Endothelial cell of umbilical vein (primary cell): ENCODE measurements at regions not wholly inside any gene's neighbourhood (a gene's known extent, or its start where the extent isn't known, plus 50 kb on each side); places are given as distances from the start of the nearest gene placed in this dataset.

Source experiments
- BruUV-seq: library from RNA; stranded (reverse); fragments of 400-500 nt; replicated peaks from 2 replicates; lab custom pipeline; 2021; lab: Mats Ljungman, UMichigan
- CTCF ChIA-PET: fragments of 300-600, 350-600 bp; sonication (Branson Sonifier 250); formaldehyde crosslinking; loops from one replicate; lab custom pipeline; 2021; ENCODE audit warnings: antibody characterized with exemption, inconsistent platforms; lab: Charles Lee
- POLR2A ChIA-PET: fragments of 300-600, 350-600 bp; sonication (Branson Sonifier 250); formaldehyde crosslinking; loops from one replicate; lab custom pipeline; 2021; ENCODE audit warnings: antibody characterized with exemption, inconsistent platforms; lab: Charles Lee
- DNase-seq: peaks from one replicate; pipeline ENCODE4 v3.0.0-alpha.2; 2011; ENCODE audit warnings: low read depth, low spot score
- FAIRE-seq: peaks from 2 replicates; lab custom pipeline; 2011; peaks lifted over from hg19 to GRCh38; lab: Jason Lieb, UNC
- H2AFZ ChIP-seq: 2 replicates; pipeline ENCODE4 v1.6.0; 2012; ENCODE audit warnings: low read depth, low read length, control low read depth, inconsistent platforms
- H3K27ac ChIP-seq: 2 replicates; pipeline ENCODE4 v1.5.1; 2011; ENCODE audit warnings: low read depth, mild to moderate bottlenecking, control low read depth, low read length, moderate library complexity; ENCODE audit not compliant: insufficient read depth
- H3K27me3 ChIP-seq, 2 experiments: 2 replicates each; pipeline versions ENCODE4 v1.6.0 to v1.6.1; 2011; ENCODE audit warnings: low read length in 2 of 2, mixed read lengths in 1 of 2; ENCODE audit not compliant: control insufficient read depth in 2 of 2, insufficient read depth in 2 of 2
- H3K36me3 ChIP-seq, 2 experiments: 2 replicates in 1 of 2; 3 replicates in 1 of 2; pipeline ENCODE4 v1.5.1; 2011; ENCODE audit warnings: low read length in 2 of 2, mild to moderate bottlenecking in 1 of 2, moderate library complexity in 1 of 2; ENCODE audit not compliant: control insufficient read depth in 2 of 2, insufficient read depth in 2 of 2; ENCODE audit errors: extremely low read depth in 1 of 2
- H3K4me1 ChIP-seq: 3 replicates; pipeline ENCODE4 v1.5.1; 2011; ENCODE audit warnings: mild to moderate bottlenecking, low read length; ENCODE audit not compliant: control insufficient read depth, insufficient read depth; ENCODE audit errors: extremely low read depth
- H3K4me2 ChIP-seq: 2 replicates; pipeline ENCODE4 v1.6.1; 2011; ENCODE audit warnings: low read length, control low read depth, mixed read lengths; ENCODE audit not compliant: insufficient read depth
- H3K4me3 ChIP-seq, 3 experiments: fragments of 200-600 bp in 1 of 3; sonication (generic), shearing (Covaris generic) in 1 of 3; replicated peaks in 1 of 3; 2 replicates each; pipeline ENCODE4 v1.5.1; 2011 to 2016; ENCODE audit warnings: control low read depth in 3 of 3, low read length in 3 of 3, mild to moderate bottlenecking in 2 of 3, inconsistent platforms in 1 of 3, low read depth in 1 of 3, moderate library complexity in 1 of 3; ENCODE audit not compliant: insufficient read depth in 1 of 3
- H3K79me2 ChIP-seq: 2 replicates; pipeline ENCODE4 v1.6.0; 2012; ENCODE audit warnings: low read length, inconsistent platforms; ENCODE audit not compliant: control insufficient read depth, insufficient read depth
- H3K9ac ChIP-seq: replicated peaks from 2 replicates; pipeline ENCODE3; 2011; ENCODE audit warnings: low read length, control low read depth; ENCODE audit not compliant: insufficient read depth; ENCODE audit errors: extremely low read depth
- H3K9me1 ChIP-seq: replicated peaks from 3 replicates; pipeline ENCODE4 v1.6.0; 2011; ENCODE audit warnings: mild to moderate bottlenecking, low read length; ENCODE audit not compliant: control insufficient read depth, insufficient read depth; ENCODE audit errors: extremely low read depth
- H3K9me3 ChIP-seq: replicated peaks from 2 replicates; pipeline ENCODE4 v1.5.1; 2012; ENCODE audit warnings: low read length, inconsistent platforms; ENCODE audit not compliant: control insufficient read depth, insufficient read depth
- H4K20me1 ChIP-seq: replicated peaks from 2 replicates; pipeline ENCODE3; 2011; ENCODE audit warnings: mild to moderate bottlenecking, low read length; ENCODE audit not compliant: control insufficient read depth, insufficient read depth; ENCODE audit errors: extremely low read depth
- CTCF ChIP-seq, 2 donors: IDR thresholded peaks; 1 replicate in 1 of 2; 2 replicates in 1 of 2; pipeline ENCODE4 v1.5.1; 2011; ENCODE audit warnings: low read length in 2 of 2, mild to moderate bottlenecking in 2 of 2, moderate library complexity in 2 of 2, control low read depth in 1 of 2, inconsistent platforms in 1 of 2, low read depth in 1 of 2; ENCODE audit not compliant: insufficient read depth in 1 of 2; ENCODE audit errors: extremely low read depth in 1 of 2
- EZH2 ChIP-seq: IDR thresholded peaks from 2 replicates; pipeline ENCODE4 v1.6.1; 2012; ENCODE audit warnings: borderline replicate concordance, low read depth, mild to moderate bottlenecking, moderate library complexity, low read length, inconsistent platforms; ENCODE audit not compliant: severe bottlenecking
- FOS ChIP-seq: IDR thresholded peaks from 2 replicates; pipeline ENCODE4 v1.6.1; 2011; ENCODE audit warnings: mild to moderate bottlenecking, low read length, moderate library complexity, borderline replicate concordance; ENCODE audit not compliant: insufficient read depth
- GATA2 ChIP-seq: IDR thresholded peaks from 2 replicates; pipeline ENCODE4 v1.7.0; 2011; ENCODE audit warnings: low read depth, mild to moderate bottlenecking, moderate library complexity, mixed read lengths, low read length; ENCODE audit not compliant: insufficient read length, insufficient read depth
- JUN ChIP-seq: IDR thresholded peaks from 2 replicates; pipeline ENCODE4 v1.6.1; 2011; ENCODE audit warnings: borderline replicate concordance, low read depth; ENCODE audit not compliant: insufficient read length, insufficient read depth
- MAX ChIP-seq: IDR thresholded peaks from 2 replicates; pipeline ENCODE4 v1.6.1; 2011; ENCODE audit not compliant: insufficient read depth, insufficient read length
- MYC ChIP-seq: IDR thresholded peaks from one replicate; pipeline ENCODE4 v1.6.1; 2011; ENCODE audit warnings: mild to moderate bottlenecking, low read depth, low read length
- POLR2A ChIP-seq: IDR thresholded peaks from 2 replicates; pipeline ENCODE4 v1.6.1; 2012; ENCODE audit warnings: low read depth, mild to moderate bottlenecking, control low read depth, low read length
- POLR2AphosphoS5 ChIP-seq: IDR thresholded peaks from 2 replicates; pipeline ENCODE4 v1.6.1; 2012; ENCODE audit warnings: low read depth, mild to moderate bottlenecking, control low read depth, low read length, moderate library complexity; ENCODE audit not compliant: insufficient read depth
- dilution Hi-C: fragments of 300-500 bp; cut with MboI; formaldehyde crosslinking; loops from one replicate; pipeline ENCODE4 v1.15.0; 2019; ENCODE audit warnings: low sequenced_read_pairs; ENCODE audit not compliant: extremely low pct_ligation_motif_present
- intact Hi-C: fragments of 100-400 bp; cut with micrococcal nuclease; formaldehyde crosslinking; loops from one replicate; pipeline ENCODE4 v1.10.0; 2022

GRCh38 chr11:38460896-38461295, 1862.9 kb upstream of the RAG2 start:
- no peak overlapping the region for H3K4me3 ChIP-seq
- no peak overlapping the region for H3K9ac ChIP-seq
- H2AFZ ChIP-seq = no peak overlapping the region
- FAIRE-seq = no peak
- no peaks in the 10 kb centered on the region for H3K9me1 ChIP-seq
- CTCF ChIA-PET = no interaction called here
- no peaks in the 10 kb centered on the region for H3K79me2 ChIP-seq
- H3K4me1 ChIP-seq = no peaks in the 10 kb centered on the region
- BruUV-seq = no TSS peak
- H4K20me1 ChIP-seq = no peaks in the 10 kb centered on the region
- POLR2A ChIA-PET = no interaction called here
- intact Hi-C loops (no loop called here), dilution Hi-C loops (no loop called here)
- DNase-seq = no peak
- H3K36me3 ChIP-seq = no peaks in the 10 kb centered on the region
- H3K4me2 ChIP-seq = no peak overlapping the region
- no peaks in the 10 kb centered on the region for H3K27me3 ChIP-seq
- TF ChIP-seq POLR2A (no peak), JUN (no peak), MYC (no peak), GATA2 (no peak), FOS (no peak), CTCF (IDR thresholded peaks at IDR 0.05; ENCODE audit: extremely low read depth in 1 of 2, insufficient read depth in 1 of 2, low read depth in 1 of 2, low read length in 2 of 2) (no peak), POLR2AphosphoS5 (no peak), EZH2 (no peak), MAX (no peak)
- no peak overlapping the region for H3K27ac ChIP-seq
- peaks cover 2% of the 10 kb centered on the region for H3K9me3 ChIP-seq
